ENCODE measurements at regions not wholly inside any gene's neighbourhood (a gene's known extent, or its start where the extent isn't known, plus 50 kb on each side); places are given as distances from the start of the nearest gene placed in this dataset.

- Histone ChIP-seq H3K4me2 (replicated peaks; ENCODE audit: low read depth, low read length, poor library complexity, severe bottlenecking) (no peak overlapping the region), H3K36me3 (replicated peaks in 1 of 2; ENCODE audit: control extremely low read depth in 1 of 2, control insufficient read depth in 1 of 2, extremely low read depth in 1 of 2, insufficient read depth in 2 of 2, low read length in 1 of 2) (no peaks in the 10 kb centered on the region), H3K27ac (ENCODE audit: low read length in 2 of 2) (no peak overlapping the region), H3K27me3 (replicated peaks in 1 of 4; ENCODE audit: control extremely low read depth in 1 of 4, control insufficient read depth in 3 of 4, insufficient read depth in 4 of 4, low read length in 3 of 4) (no peaks in the 10 kb centered on the region), H4K20me1 (ENCODE audit: control insufficient read depth, insufficient read depth, low read length, poor library complexity, severe bottlenecking) (no peaks in the 10 kb centered on the region), H3K9ac (ENCODE audit: low read length) (no peak overlapping the region), H3K4me3 (ENCODE audit: control extremely low read depth in 1 of 5, extremely low read depth in 1 of 5, insufficient read depth in 1 of 5, low read depth in 2 of 5, low read length in 4 of 5) (no peak overlapping the region), H3K4me1 (ENCODE audit: control insufficient read depth in 2 of 2, insufficient read depth in 2 of 2, low read length in 2 of 2) (no peaks in the 10 kb centered on the region), H2AFZ (ENCODE audit: insufficient read depth, low read depth, low read length, poor library complexity, severe bottlenecking) (no peak overlapping the region), H3K9me3 (ENCODE audit: control extremely low read depth in 1 of 3, control insufficient read depth in 2 of 3, insufficient read depth in 1 of 3, low read length in 2 of 3) (no peaks in the 10 kb centered on the region), H3K79me2 (ENCODE audit: control insufficient read depth, insufficient read depth, low read length) (no peaks in the 10 kb centered on the region)
- intact Hi-C loops (cut with micrococcal nuclease): no loop called here
- no peak overlapping the region for H3K27ac Mint-ChIP-seq
- TF ChIP-seq CTCF (IDR thresholded peaks at IDR 0.05): no peak
- no peak for TF ChIP-seq EZH2 (IDR thresholded peaks at IDR 0.05; ENCODE audit: borderline replicate concordance, insufficient read depth, low read depth, low read length, poor library complexity, severe bottlenecking)
- ChIA-PET POLR2A (no interaction called here), CTCF (no interaction called here)
- no peaks in the 10 kb centered on the region for H3K4me1 Mint-ChIP-seq
- no CpG with 5 or more reads among the region's 2 CpGs for WGBS (ENCODE audit: insufficient coverage)
- ATAC-seq (ENCODE audit: low read depth) (no peak), DNase-seq (no peak)
- H3K4me3 Mint-ChIP-seq: no peak overlapping the region
- H3K27me3 Mint-ChIP-seq: no peaks in the 10 kb centered on the region
- H3K9me3 Mint-ChIP-seq (ENCODE audit: insufficient read depth): no peaks in the 10 kb centered on the region
Observed at GRCh38 chr4:156476359-156476758, 495.2 kb downstream of the PDGFC start.

GRCh38 chr4:156475322-156475721 lies 496.3 kb downstream of the PDGFC start:
- Histone ChIP-seq H3K9ac (ENCODE audit: low read length) (no peak overlapping the region), H3K4me3 (ENCODE audit: control extremely low read depth in 1 of 5, extremely low read depth in 1 of 5, insufficient read depth in 1 of 5, low read depth in 2 of 5, low read length in 4 of 5) (no peak overlapping the region), H3K4me1 (ENCODE audit: control insufficient read depth in 2 of 2, insufficient read depth in 2 of 2, low read length in 2 of 2) (no peaks in the 10 kb centered on the region), H3K9me3 (ENCODE audit: control extremely low read depth in 1 of 3, control insufficient read depth in 2 of 3, insufficient read depth in 1 of 3, low read length in 2 of 3) (no peaks in the 10 kb centered on the region), H4K20me1 (ENCODE audit: control insufficient read depth, insufficient read depth, low read length, poor library complexity, severe bottlenecking) (no peaks in the 10 kb centered on the region), H3K4me2 (replicated peaks; ENCODE audit: low read depth, low read length, poor library complexity, severe bottlenecking) (no peak overlapping the region), H3K27me3 (replicated peaks in 1 of 4; ENCODE audit: control extremely low read depth in 1 of 4, control insufficient read depth in 3 of 4, insufficient read depth in 4 of 4, low read length in 3 of 4) (no peaks in the 10 kb centered on the region), H3K36me3 (replicated peaks in 1 of 2; ENCODE audit: control extremely low read depth in 1 of 2, control insufficient read depth in 1 of 2, extremely low read depth in 1 of 2, insufficient read depth in 2 of 2, low read length in 1 of 2) (no peaks in the 10 kb centered on the region), H3K79me2 (ENCODE audit: control insufficient read depth, insufficient read depth, low read length) (no peaks in the 10 kb centered on the region), H2AFZ (ENCODE audit: insufficient read depth, low read depth, low read length, poor library complexity, severe bottlenecking) (no peak overlapping the region), H3K27ac (ENCODE audit: low read length in 2 of 2) (no peak overlapping the region)
- no peak for ATAC-seq (ENCODE audit: low read depth)
- intact Hi-C loops (cut with micrococcal nuclease): no loop called here
- no peak for DNase-seq
- Mint-ChIP-seq H3K27me3 (no peaks in the 10 kb centered on the region), H3K27ac (no peak overlapping the region), H3K4me3 (no peak overlapping the region), H3K9me3 (ENCODE audit: insufficient read depth) (no peaks in the 10 kb centered on the region), H3K4me1 (no peaks in the 10 kb centered on the region)
- no peak for TF ChIP-seq EZH2 (IDR thresholded peaks at IDR 0.05; ENCODE audit: borderline replicate concordance, insufficient read depth, low read depth, low read length, poor library complexity, severe bottlenecking)
- no peak for TF ChIP-seq CTCF (IDR thresholded peaks at IDR 0.05)
- CTCF ChIA-PET: no interaction called here
- POLR2A ChIA-PET: no interaction called here

Data from B cell (primary cell).